Stimulated activated CD4-positive, alpha-beta T cell treated with anti-CD3 and anti-CD28 coated beads, TNF-alpha, amount 100 ng/mL, for 4 hours (primary cell): ENCODE measurements at regions not wholly inside any gene's neighbourhood (a gene's known extent, or its start where the extent isn't known, plus 50 kb on each side); places are given as distances from the start of the nearest gene placed in this dataset.
"Not testable (repeated sequence)": the region's sequence is repeated elsewhere in the genome, so short reads cannot be mapped to it uniquely, and the experiment has no call there.

ENCODE experiments used
- DNase-seq, 3 experiments: peaks; one replicate each; pipeline ENCODE4 v3.0.0-alpha.2; 2020; ENCODE audit warnings: low read depth in 3 of 3

DNA sequence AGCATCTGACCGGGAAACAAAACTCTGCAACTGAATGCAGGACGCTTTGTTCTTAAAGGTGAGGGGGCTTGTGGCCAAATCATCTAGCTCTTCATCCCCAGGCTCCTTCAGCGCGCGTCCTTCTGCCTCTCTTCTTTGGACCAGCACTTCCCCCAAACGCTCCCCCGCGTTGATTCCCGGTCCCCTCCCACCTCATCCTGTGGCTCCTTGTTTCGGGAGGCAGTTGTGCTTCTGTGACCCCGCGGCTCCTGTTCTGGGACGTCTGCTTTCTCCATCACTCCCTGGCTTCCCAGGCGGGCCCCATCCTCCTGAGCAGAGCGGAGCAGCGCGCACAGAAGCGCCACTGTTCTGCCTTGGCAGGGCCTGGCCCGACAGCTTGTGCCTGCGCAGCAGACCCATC is 109.7 kb upstream of the ZNG1E start:
- DNase-seq, result not testable (repeated sequence)

GRCh38 chr9:65519018-65519417 is 156.7 kb upstream of the ZNG1E start:
- not testable (repeated sequence) for DNase-seq

DNA sequence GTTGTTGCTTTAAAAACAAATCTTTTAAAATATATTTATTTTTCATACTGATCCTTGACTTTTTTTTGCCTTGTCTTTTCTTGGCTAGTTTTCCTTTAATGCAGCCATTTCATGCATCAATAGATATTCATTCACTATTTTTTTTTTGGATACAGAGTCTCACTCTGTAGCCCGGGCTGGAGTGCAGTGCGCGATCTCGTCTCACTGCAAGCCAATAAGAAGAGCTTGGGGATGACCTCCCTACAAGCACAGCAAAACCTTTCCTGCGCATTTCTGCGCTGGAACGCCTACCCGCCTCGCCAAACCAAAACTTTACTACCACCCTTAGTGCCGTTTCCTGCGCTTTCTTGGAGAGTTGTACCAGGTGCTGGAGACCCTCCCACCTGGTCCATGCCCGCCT is 161.3 kb upstream of the ZNG1E start:
- DNase-seq, result not testable (repeated sequence)

GRCh38 chr9:65507897-65508296 is 167.8 kb upstream of the ZNG1E start:
- not testable (repeated sequence) for DNase-seq

- not testable (repeated sequence) for DNase-seq
Measured at GRCh38 chr9:65504686-65505085, 171.0 kb upstream of the ZNG1E start.

GRCh38 chr9:65503696-65504095 is 172.0 kb upstream of the ZNG1E start:
- not testable (repeated sequence) for DNase-seq

- not testable (repeated sequence) for DNase-seq
Measured at GRCh38 chr9:65482890-65483289, 192.8 kb upstream of the ZNG1E start.

DNA sequence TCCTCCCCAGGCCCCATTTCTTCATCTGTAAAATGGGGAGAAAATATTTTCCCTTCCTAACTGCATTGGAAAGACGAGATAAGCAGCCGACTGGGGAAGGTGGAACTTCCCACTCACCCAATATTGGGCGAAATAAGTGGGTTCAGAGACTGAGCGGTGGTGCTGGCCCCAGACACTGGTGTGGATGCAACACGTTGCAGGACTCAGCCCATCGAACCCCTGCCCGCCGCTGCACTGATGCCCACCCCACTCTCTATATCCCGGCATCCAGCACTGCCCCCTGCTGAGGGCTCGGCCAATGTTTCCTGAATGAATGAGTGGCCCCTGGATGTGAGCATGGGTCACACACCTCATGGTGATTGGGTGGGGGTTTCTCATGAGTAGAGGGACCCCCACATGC is 194.4 kb upstream of the ZNG1E start:
- DNase-seq, result not testable (repeated sequence)

DNA sequence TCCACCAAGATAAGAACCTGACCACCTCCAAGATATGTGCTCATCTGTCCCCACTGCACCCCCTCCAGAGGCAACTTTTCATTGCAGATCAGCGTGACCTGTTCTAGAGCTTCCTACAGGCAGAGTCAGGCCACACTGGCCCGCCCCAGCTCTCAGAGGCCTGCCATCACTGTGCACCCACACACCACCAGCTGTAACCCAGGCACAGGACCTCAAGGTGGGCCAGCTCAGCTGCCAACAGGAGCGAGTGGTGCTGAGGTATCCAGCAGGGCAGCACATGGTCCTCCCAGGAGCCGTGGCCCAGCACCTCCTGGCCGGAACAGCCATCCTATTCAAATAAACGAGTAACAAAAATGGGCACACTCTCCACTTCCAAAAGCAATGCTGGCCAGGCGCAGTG is 189.9 kb upstream of the FOXD4L5 start:
- DNase-seq, result not testable (repeated sequence)

DNA sequence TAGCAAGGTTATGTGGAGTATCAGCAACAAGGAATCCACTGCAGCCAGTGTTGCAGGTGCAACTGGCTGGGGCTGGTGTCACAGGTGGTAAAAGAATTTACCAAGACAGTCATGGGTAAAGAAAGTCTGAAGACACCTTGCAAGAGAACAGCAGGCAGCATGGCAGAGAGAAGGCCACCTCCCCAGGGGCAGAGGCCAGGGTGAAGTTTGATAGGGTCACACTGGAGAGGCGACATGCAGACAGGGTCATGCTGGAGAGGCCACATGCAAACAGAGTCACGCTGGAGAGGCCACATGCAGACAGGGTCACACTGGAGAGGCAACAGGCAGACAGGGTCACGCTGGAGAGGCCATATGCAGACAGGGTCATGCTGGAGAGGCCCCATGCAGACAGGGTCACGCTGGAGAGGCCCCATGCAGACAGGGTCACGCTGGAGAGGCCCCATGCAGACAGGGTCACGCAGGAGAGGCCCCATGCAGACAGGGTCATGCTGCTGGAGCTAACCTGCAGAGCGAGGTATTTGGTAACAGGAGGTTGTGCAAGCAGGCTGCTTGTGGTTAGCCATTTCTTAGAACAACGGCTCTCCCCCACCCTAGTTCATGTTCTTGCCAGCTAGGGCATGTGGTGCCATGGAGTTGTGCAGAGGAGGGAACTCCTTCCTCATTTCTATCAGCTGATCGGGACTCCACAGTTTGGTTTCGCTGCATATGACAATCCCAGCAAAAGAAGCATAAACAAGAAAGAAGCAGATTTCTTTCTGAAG is 188.2 kb upstream of the FOXD4L5 start:
- DNase-seq, result not testable (repeated sequence)

DNA sequence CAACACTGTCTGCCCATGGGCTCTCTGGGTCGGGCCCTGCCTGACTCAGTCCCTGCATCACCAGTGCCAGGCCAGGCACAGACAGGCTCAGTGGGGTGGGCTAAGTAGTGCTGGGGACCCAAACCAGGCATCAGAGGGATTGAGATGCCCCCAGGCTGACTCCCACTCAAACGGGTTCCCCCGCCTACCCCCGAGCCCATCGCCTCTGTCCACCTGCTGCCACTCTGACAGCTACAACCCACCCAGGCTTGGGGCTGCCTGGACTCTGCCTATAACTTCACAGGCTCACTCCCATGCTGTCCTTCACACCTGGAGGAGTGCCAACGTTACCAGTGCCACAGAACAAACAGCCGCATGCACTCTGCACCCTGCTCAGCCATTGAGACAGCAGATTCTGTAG is 186.1 kb upstream of the FOXD4L5 start:
- DNase-seq, result not testable (repeated sequence)

DNA sequence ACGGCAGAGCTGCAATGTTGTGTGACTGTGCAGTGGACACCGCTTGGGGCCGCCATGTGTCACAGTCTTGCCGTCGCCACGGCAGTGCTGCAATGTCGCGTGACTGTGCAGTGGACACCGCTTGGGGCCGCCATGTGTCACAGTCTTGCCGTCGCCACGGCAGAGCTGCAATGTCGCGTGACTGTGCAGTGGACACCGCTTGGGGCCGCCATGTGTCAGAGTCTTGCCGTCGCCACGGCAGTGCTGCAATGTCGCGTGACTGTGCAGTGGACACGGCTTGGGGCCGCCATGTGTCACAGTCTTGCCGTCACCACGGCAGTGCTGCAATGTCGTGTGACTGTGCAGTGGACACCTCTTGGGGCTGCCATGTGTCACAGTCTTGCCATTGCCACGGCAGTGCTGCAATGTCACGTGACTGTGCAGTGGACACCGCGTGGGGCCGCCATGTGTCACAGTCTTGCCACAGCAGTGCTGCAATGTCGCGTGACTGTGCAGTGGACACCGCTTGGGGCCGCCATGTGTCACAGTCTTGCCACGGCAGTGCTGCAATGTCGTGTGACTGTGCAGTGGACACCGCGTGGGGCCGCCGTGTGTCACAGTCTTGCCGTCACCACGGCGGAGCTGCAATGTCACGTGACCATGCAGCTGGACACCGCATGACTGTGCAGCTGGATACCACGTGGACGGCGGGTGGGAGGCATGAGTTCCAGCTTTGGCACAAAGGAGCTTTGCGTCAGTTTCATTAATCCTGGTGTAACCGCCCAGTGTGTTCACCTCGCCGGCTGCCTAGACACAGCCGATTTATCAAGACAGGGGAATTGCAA is 182.1 kb upstream of the FOXD4L5 start:
- DNase-seq, result not testable (repeated sequence)

DNA sequence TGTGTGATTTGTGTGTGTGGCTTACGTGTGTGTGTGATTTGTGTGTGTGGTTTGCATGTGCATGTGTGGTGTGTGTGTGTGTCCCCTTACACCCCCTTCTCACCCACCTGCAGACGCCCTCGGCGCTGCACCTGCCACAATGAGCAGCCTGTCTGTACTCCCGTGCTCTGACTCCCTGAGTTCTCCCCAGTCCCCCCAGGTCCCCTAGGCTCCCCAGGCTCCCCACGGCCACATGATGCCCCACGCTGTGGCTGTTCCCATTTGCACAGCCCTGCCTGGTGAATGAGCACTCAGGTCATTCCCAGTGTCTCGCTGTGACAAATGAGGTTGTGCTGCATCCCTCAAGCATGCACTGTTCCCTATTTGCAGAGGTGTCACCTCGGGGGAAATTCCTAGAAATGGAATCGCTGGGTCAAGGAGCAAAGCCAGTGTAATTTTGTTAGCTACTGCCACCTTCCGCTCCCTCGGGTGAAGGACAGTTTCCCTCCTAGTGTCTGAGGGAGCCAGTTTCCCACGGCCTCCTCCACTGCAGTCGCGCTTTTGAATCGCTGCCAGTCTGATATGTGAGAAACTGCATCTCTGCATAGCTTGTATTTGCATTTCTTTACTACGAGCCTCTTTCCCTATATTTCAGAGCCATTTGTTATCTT is 180.4 kb upstream of the FOXD4L5 start:
- not testable (repeated sequence) for DNase-seq

DNA sequence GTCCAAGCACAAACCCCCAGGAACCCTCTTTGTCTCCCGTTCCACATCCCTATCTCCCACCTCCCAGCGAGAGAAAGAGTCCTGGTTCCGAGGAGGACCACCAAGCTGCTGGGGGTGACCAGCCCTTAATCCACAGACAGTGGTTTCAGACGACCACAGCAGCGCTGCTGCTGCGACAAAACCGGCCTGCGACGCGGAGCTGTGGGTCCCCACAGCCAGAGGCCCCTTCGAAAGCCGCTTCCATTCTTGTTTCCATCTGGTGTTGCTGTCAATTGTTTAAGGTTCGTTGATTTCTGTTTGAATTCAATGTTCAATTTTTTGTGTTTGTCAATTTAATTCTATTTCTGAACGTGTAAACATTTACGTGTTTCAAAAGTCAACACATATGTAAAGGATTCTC is 177.5 kb upstream of the FOXD4L5 start:
- DNase-seq, result not testable (repeated sequence)

- no peak for DNase-seq
Measured at GRCh38 chr9:65459756-65460320, 174.8 kb upstream of the FOXD4L5 start.

- no peak for DNase-seq
Measured at GRCh38 chr9:65458992-65459391, 174.0 kb upstream of the FOXD4L5 start.

DNA sequence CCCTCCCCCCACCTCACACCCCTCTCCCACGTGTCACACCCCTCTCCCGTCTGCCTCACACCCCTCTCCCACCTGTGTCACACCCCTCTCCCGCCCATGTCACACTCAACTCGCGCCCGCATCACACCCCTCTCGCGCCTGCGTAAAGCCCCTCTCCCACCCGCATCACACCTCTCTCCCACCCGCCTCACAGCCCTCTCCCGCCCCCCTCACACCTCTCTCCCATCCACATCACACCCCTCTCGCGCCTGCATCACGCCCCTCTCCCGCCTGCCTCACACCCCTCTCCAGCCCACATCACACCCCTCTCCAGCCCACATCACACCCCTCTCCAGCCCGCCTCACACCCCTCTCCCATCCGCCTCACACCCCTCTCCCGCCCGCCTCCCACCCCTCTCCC is 173.5 kb upstream of the FOXD4L5 start:
- DNase-seq, result no peak

DNA sequence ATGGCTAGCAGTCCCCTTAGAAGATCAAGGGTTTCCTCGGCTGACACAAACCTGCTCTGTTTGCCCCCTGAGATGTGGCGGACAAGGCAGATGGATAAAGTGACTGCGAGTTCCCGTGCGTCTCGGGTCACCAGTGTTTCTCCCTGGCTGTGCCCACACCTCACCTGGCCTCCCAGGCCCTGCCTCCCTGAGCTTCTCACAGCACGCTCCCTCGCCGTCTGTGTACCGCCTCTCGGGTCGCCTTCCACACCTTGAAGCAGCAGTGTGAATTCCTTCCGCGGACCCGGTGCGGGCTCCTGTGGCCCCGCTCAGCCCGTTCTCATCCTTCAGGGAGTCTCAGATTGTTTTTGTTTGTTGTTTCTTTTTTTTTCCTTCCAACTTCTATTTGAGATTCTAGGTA is 172.0 kb upstream of the FOXD4L5 start:
- not testable (repeated sequence) for DNase-seq

DNA sequence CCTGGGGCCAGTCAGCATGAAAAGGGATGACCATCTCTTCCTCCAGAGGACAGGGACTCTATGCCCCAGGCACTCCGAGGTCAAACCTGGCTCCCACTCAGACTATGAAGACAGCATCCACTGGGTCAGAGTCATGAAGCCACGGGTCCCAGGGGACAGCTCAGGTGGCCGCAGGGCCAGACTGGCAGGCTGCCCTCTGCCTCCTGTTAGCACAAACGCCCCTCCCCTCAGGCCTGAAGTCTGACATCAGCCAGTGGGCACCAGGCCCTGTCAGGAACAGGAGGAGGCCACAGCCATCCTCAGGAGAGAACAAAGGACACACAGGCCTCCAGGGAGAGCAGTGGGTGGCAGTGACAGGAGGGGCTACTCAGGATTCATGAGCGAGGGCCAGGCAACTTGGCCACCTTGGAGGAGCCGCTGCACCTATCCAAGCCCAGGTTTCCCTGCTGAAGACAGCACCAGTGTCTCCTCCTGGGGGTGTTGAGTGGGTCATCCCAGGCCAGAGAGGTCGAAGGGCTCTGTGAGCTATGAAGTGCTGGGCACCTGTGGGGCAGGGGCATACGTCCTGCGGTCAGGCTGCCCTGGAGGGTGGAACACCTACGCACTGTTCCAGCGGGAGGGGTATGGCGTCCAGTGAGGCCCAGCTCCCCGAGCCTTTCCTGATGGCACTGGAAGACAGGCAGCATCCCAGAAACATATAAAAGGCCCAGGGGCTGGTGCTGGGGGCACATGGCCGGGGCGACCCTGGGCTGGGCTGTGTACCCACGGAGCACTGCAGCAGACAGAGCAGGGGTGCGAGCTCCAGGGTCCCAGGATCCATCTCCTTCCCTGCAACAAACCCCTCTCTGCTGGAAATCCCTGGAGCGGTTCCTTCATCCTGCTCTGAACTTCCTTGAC is 171.0 kb upstream of the FOXD4L5 start:
- not testable (repeated sequence) for DNase-seq

- DNase-seq, result not testable (repeated sequence)
Measured at GRCh38 chr9:65455136-65455535, 170.1 kb upstream of the FOXD4L5 start.

DNA sequence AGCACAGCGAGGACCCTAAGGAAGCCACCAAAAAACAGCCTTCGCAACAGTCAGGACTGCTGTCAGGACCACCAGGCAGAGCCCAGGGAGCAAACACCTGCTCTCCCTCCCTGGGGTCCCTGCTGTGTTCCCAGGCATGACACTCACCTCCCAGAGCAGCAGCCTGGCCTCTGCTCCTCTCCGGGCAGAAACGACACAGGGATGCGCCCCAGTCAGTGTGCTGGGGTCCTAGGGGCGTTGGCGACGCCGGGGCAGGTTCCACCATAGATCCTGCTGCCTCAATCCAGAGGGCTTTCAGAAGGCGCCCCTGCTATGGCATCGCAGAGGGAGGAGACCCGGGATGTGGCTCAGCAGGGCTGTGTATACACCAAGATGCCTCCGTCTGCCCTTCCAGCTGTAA is 169.7 kb upstream of the FOXD4L5 start:
- DNase-seq, result not testable (repeated sequence)
